ENCODE measurements at regions not wholly inside any gene's neighbourhood (a gene's known extent, or its start where the extent isn't known, plus 50 kb on each side); places are given as distances from the start of the nearest gene placed in this dataset.
"Not testable (repeated sequence)": the region's sequence is repeated elsewhere in the genome, so short reads cannot be mapped to it uniquely, and the experiment has no call there.

DNA sequence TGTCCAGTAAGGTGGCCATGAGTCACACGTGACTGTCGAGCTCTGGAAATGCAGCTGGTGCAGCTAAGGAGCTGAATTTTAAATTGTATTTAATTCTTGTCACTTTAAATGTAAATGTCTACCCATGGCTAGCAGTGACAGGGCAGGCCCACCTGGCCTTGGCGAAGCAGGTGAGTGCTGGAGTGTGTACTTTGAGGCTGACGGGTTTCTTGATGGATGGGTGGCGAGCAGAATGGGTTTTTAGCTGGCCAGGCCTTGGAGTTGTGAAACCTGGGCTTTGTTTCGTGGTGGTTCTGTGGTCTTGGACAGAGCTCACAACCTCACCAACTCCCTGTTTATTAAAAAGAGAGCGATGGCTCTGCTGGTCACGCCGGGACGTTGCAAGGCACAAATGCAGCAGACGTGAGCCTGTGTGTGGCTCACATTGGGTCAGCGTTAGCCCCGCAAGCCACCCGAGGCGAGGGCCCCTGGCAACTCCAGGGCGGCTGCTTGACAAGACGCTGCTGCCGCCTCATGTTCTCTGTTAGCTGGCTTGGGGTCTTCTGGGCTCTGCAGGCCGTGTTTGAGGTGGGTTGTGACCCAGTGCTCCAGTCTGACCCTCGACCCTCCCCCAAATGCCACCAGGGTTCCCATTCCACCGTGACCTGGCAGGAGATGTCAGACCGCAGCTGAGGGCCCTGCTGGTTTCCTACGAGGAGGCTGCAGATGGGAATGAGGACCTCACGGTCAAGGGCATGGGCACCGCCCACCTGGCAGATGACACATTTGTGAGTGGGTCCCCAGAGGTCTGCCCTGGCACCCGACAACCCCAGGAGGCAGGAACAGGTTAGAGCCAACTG is 184.1 kb upstream of the ZNF469 start:
- DNase-seq (ENCODE audit: low read depth in 2 of 3, low spot score in 2 of 3): not testable (repeated sequence)

GRCh38 chr16:88199296-88200153 is 183.2 kb upstream of the ZNF469 start:
- not testable (repeated sequence) for DNase-seq (ENCODE audit: low read depth in 2 of 3, low spot score in 2 of 3)

- DNase-seq (ENCODE audit: low read depth in 2 of 3, low spot score in 2 of 3): not testable (repeated sequence)
These were observed 182.4 kb upstream of the ZNF469 start for GRCh38 chr16:88200154-88200895.

DNA sequence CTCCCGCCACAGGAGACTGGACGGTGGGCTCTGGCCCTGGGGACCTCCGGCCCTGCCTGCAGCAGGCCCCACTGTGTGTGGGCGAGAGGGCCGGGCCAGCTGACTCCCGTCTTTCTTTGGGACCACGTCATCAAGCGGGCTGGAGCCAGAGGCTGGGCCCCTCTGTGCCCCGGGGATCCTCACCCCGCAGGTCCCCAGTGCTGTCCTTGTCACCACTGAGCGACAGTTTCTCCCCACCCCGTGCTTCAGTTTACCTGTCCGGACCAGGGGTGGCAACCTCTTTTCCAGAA is 181.9 kb upstream of the ZNF469 start:
- DNase-seq (ENCODE audit: low read depth in 2 of 3, low spot score in 2 of 3): no peak

DNA sequence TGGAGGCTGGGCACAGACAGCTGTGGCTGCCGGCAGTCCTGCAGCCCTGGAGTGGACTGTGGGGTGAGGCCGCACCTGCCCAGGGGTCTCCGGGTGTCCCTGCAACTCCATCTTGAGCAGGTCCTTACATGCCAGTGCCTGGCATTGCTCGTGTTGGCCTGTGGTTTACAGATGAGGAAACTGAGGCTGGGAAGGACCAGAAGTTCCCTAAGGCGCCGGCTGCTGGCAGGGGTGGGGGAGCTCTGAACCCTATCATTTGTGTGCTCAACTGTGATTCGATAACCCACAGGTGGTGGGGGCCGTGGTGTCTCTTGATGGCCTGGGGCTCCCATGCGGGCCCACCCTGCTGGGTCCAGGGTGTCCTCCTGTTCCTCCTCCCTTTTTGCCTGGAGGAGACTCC is 181.1 kb upstream of the ZNF469 start:
- not testable (repeated sequence) for DNase-seq (ENCODE audit: low read depth in 2 of 3, low spot score in 2 of 3)

- no peak for DNase-seq (ENCODE audit: low read depth in 2 of 3, low spot score in 2 of 3)
These were observed 180.5 kb upstream of the ZNF469 start for GRCh38 chr16:88202207-88202745.

DNA sequence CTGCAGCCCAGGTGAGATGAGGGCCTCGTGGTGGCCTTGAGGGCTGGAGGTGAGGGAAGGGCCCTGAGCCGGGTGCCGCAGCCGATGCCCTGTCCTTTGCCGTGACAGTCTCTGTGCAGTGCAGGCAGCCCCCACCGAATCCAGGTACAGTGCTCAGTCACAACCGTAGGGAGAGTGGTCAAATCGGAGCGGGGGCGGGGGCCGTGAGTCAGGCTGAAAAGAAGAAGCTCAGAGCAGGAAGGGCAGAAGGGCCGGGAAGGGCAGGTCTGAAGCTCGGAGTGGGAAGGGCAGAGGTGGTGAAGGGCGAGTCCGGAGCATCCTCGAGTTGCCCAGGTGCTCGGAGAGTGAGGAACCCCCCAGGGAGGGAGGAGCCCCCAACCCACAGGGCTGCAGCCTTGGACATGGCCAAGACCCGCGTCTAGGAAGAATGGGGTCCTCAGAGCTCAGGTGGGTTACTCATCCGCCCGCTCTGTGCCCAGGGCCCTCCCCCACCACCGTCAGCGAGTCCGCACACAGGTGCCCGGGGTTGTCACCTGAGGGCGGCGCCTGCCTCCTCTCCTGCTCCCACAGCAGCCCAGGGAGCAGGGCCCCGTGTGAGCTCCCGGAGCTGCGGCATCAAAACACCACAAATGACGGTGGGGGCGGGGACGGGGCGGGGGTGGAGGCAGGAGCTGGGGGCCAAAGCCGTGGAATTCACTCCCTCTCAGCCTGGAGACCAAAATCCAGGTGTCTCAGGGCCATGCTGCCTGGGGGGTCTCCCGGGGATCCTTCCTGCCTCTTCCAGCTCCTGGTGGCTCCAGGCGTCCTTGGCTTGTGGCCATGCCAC is 179.7 kb upstream of the ZNF469 start:
- DNase-seq (ENCODE audit: low read depth in 2 of 3, low spot score in 2 of 3): not testable (repeated sequence)

GRCh38 chr16:88204131-88205110 is 178.3 kb upstream of the ZNF469 start:
- not testable (repeated sequence) for DNase-seq (ENCODE audit: low read depth in 2 of 3, low spot score in 2 of 3)

DNA sequence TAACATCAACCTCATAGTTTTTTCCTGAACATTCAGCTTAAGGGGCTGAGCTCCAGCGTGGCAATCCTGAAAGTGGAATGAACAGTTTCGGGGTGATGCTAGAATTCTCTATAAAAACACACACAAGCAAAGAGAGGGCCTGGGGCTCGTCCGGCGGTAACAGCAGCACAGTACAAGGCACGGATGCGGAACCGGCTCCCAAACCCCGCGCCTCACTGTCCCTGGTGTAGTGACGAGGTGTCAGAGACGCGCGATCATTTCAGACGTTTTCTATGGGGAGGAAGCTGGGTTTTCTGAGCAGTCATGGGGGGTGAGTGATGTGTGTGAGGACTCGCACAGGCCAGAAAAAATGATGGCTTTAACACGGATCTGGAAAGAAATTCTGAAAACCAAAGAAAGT is 177.3 kb upstream of the ZNF469 start:
- not testable (repeated sequence) for DNase-seq (ENCODE audit: low read depth in 2 of 3, low spot score in 2 of 3)

DNA sequence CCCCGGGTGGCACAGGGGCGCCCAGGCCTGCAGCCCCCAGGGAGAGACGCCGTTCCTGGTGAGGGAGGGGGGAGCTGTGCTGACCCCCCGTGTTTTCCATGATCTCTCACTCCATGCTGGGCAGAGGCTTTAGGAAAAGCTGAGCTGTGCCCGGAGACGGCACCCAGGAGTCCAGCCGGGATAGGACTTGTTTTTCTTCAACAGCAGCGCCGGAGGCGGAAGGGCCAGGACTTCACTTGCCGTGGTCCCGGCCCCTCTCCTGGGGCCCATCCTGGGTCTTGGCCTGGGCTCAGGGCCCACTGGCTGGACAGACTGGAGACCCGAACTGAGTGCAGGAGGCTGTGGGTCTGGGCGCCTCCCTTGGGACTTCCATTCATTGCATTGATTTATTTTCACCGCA is 176.8 kb upstream of the ZNF469 start:
- DNase-seq (ENCODE audit: low read depth in 2 of 3, low spot score in 2 of 3): not testable (repeated sequence)

GRCh38 chr16:88206516-88206915 is 176.2 kb upstream of the ZNF469 start:
- DNase-seq (ENCODE audit: low read depth in 2 of 3, low spot score in 2 of 3): not testable (repeated sequence)

DNA sequence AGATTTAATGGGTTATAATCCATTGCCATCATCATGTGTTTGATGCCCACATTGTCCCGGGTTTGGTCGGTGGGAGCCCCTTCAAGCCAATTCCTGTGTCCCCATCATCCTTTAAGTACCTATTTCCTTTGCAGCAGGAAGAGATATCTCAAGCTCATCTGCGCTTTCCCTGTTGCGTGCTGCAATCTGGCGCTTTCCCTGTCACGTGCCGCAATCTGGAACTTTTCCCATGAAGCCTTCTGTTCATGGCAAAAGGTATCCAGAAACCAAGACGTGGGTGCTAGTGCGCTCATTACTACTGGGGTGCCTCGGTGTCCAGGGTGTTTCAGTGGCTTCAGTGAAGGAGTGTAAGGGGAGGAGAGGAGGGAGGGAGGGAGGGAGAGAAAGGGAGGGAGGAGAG is 174.6 kb upstream of the ZNF469 start:
- DNase-seq (ENCODE audit: low read depth in 2 of 3, low spot score in 2 of 3): no peak

DNA sequence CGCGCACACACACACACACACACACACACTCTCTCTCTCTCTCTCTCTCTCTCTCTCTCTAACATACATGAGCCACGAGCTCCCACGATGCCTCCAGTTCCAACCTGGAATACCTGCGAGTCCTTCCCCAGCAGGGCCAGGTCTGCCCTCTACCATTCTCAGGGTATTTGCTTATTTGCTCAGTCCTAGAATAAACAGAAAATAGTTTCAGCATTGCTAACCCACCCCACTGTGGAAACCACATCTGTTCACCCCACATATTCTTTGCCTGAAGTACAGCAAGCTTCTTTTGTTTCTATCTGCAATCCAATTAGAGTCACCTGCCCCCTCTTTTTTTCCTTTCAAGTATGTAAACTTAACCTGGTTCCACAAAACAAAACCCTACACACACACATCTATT is 174.0 kb upstream of the ZNF469 start:
- not testable (repeated sequence) for DNase-seq (ENCODE audit: low read depth in 2 of 3, low spot score in 2 of 3)

GRCh38 chr16:88209579-88209978 is 173.2 kb upstream of the ZNF469 start:
- DNase-seq (ENCODE audit: low read depth in 2 of 3, low spot score in 2 of 3): not testable (repeated sequence)

GRCh38 chr16:88213937-88214336 is 168.8 kb upstream of the ZNF469 start:
- DNase-seq (ENCODE audit: low read depth in 2 of 3, low spot score in 2 of 3): not testable (repeated sequence)

GRCh38 chr16:88221001-88221761 is 161.6 kb upstream of the ZNF469 start:
- DNase-seq (ENCODE audit: low read depth in 2 of 3, low spot score in 2 of 3): peak in 2 of 3 donors; percentile 3

DNA sequence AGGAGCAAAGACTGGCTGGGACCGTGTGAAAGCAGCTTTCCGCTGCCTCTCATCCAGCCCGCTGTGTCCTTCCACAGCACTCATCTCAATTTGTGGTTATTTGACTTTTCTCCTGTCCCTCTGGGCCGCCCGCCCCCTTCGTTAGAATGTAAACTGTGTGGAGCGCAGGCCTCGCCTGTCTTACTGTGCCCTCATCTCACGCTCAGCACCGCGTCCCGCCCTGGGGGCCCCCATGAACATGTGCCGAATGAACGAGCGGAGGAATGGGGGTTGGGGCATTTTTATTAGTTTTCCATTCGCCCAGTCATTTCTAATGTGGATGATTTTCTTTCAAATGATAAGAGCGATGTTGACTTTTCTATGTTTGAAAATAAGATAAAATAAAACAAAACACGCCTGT is 159.1 kb upstream of the ZNF469 start:
- not testable (repeated sequence) for DNase-seq (ENCODE audit: low read depth in 2 of 3, low spot score in 2 of 3)

Data from hematopoietic multipotent progenitor cell (in vitro differentiated cells).